ENCODE measurements at regions not wholly inside any gene's neighbourhood (a gene's known extent, or its start where the extent isn't known, plus 50 kb on each side); places are given as distances from the start of the nearest gene placed in this dataset.

DNA sequence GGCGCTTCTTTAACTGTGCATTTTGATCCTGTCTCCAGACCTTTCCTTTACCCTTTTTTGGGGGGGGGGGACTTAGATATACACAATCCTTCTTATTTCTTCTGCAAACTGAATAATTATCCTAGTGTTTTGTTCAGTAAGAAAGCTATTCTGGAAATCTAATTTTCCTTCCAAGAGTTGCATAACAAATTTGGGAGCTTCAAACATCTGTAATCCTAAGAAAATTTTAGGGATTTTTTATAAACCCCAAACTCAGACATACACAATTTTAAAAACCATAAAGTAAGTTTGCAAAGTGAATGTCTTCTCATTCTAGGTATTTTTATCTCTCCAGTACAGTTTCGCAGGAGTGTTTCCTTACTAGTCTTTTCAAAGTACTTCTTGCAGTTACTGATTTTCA, 182.7 kb upstream of the E2F7 start:
- TF ChIP-seq, protein P1, sequence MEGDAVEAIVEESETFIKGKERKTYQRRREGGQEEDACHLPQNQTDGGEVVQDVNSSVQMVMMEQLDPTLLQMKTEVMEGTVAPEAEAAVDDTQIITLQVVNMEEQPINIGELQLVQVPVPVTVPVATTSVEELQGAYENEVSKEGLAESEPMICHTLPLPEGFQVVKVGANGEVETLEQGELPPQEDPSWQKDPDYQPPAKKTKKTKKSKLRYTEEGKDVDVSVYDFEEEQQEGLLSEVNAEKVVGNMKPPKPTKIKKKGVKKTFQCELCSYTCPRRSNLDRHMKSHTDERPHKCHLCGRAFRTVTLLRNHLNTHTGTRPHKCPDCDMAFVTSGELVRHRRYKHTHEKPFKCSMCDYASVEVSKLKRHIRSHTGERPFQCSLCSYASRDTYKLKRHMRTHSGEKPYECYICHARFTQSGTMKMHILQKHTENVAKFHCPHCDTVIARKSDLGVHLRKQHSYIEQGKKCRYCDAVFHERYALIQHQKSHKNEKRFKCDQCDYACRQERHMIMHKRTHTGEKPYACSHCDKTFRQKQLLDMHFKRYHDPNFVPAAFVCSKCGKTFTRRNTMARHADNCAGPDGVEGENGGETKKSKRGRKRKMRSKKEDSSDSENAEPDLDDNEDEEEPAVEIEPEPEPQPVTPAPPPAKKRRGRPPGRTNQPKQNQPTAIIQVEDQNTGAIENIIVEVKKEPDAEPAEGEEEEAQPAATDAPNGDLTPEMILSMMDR (IDR thresholded peaks at IDR 0.05) = no peak
- TF ChIP-seq EZH2 (IDR thresholded peaks at IDR 0.05) = no peak
- no peak for TF ChIP-seq EZH2phosphoT487 (IDR thresholded peaks at IDR 0.05)

Data from neural progenitor cell (in vitro differentiated cells).